Thymus (tissue), 11 donors: ENCODE measurements at regions not wholly inside any gene's neighbourhood (a gene's known extent, or its start where the extent isn't known, plus 50 kb on each side); places are given as distances from the start of the nearest gene placed in this dataset.

Source experiments
- DNase-seq, 9 donors: peaks; one replicate each; pipeline ENCODE4 v3.0.0-alpha.2; 2013; ENCODE audit warnings: low spot score in 9 of 9, low read depth in 6 of 9, missing footprints in 1 of 9
- H3K27ac ChIP-seq, 2 donors: one replicate each; pipeline ENCODE4 v1.5.1; 2013; ENCODE audit warnings: control low read depth in 1 of 2, low read depth in 1 of 2, low read length in 1 of 2, mild to moderate bottlenecking in 1 of 2, moderate library complexity in 1 of 2
- H3K27me3 ChIP-seq, 2 donors: one replicate each; pipeline ENCODE4 v1.5.1; 2013; ENCODE audit warnings: low read length in 1 of 2; ENCODE audit not compliant: control insufficient read depth in 2 of 2, insufficient read depth in 1 of 2
- H3K36me3 ChIP-seq, 2 donors: one replicate each; pipeline ENCODE4 v1.5.1; 2013; ENCODE audit warnings: low read length in 1 of 2, mild to moderate bottlenecking in 1 of 2, moderate library complexity in 1 of 2; ENCODE audit not compliant: control insufficient read depth in 2 of 2, insufficient read depth in 2 of 2
- H3K4me1 ChIP-seq, 2 donors: one replicate each; pipeline ENCODE4 v1.5.1; 2013; ENCODE audit warnings: low read length in 2 of 2; ENCODE audit not compliant: control insufficient read depth in 2 of 2, insufficient read depth in 2 of 2
- H3K4me3 ChIP-seq, 2 donors: one replicate each; pipeline ENCODE4 v1.5.1; 2013; ENCODE audit warnings: low read length in 2 of 2, control low read depth in 1 of 2, mild to moderate bottlenecking in 1 of 2
- H3K9me3 ChIP-seq, 2 donors: one replicate each; pipeline ENCODE4 v1.5.1; 2013; ENCODE audit warnings: low read length in 1 of 2, mild to moderate bottlenecking in 1 of 2; ENCODE audit not compliant: control insufficient read depth in 2 of 2, insufficient read depth in 1 of 2
- WGBS: extraction: QIAGEN DNeasy Blood & Tissue Kit; methylation state at CpG from one replicate; pipeline ENCODE4 v1.1.7; 2013; 5-methylcytosine and 5-hydroxymethylcytosine counted together
- donor health status: healthy.

DNA sequence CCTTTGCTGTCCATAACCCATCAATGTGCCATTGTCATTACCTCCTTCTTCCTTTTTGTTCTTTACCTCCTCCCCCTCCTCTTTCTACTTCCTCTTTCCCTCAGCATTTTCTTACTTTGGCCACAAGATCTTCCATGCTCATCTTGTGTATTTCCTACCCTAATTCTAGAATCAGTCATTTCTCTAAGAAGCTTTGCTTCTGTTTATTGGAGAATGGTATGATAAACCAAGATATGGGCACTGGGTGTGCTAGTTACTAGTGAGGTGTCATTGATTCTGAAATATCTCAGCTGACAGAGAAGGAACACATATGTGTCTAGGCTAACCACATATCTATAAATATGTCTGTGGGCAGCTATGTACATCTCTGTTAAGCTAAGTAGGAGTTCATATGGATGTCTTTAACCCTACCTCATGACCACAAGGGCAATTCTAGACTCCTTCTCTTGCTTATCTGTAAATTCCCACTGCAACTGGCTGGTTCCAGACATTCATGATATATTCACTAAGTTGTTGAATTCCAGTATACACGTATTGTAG is 2051.3 kb upstream of the CDH9 start:
- no peak for DNase-seq
- H3K27me3 ChIP-seq, result no peaks in the 10 kb centered on the region
- no peak overlapping the region for H3K4me3 ChIP-seq
- no peaks in the 10 kb centered on the region for H3K4me1 ChIP-seq
- H3K27ac ChIP-seq, result no peak overlapping the region
- 61% methylated on average over 1 of the region's 1 CpG for WGBS
- H3K36me3 ChIP-seq, result no peaks in the 10 kb centered on the region
- no peaks in the 10 kb centered on the region for H3K9me3 ChIP-seq

DNA sequence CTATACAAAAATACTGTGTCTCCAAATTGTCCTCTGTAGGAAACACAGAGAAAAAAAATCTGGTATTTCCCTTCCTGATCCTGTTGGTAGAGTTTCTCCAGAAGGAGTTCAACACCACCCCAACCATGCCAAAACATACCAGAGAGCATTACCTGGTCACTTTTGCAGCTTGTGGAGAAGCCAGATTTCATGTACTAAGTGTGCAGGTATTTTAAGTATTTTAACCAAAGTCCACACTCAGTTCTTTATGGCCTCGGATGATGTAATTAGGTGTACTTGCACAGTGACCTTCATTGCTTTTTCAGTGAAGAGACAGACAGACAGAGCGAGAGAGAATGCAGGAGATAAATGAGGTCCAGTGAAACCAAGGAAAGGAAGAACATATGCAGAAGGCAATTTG is 2046.8 kb upstream of the CDH9 start:
- WGBS, result 92% methylated on average over 2 of the region's 2 CpGs
- no peaks in the 10 kb centered on the region for H3K4me1 ChIP-seq
- DNase-seq, result no peak
- H3K4me3 ChIP-seq, result no peak overlapping the region
- no peaks in the 10 kb centered on the region for H3K27me3 ChIP-seq
- H3K36me3 ChIP-seq, result no peaks in the 10 kb centered on the region
- no peak overlapping the region for H3K27ac ChIP-seq
- H3K9me3 ChIP-seq, result no peaks in the 10 kb centered on the region

DNA sequence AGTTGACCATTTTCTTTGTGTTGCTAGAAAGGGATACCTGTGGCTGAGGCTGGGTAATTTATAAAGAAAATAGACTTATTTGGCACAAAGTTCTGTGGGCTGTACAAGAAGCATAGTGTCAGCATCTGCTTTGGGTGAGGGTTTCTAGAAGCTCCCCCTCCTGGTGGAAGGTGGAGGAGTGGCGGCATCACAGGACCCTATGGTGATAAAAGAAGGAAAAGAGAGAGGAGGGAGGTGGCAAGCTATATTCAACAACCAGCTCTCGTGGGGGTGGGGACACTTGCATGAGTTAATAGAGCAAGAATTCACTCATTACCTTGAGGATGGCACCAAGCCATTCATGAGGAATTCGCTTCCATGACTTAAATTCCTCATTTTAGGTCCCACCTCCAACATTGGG is 2041.4 kb upstream of the CDH9 start:
- no peak overlapping the region for H3K4me3 ChIP-seq
- 70% methylated on average over 3 of the region's 3 CpGs for WGBS
- peaks cover 0 to 3% of the 10 kb centered on the region in 2 donors for H3K9me3 ChIP-seq
- H3K27me3 ChIP-seq, result no peaks in the 10 kb centered on the region
- H3K27ac ChIP-seq, result no peak overlapping the region
- H3K36me3 ChIP-seq, result no peaks in the 10 kb centered on the region
- H3K4me1 ChIP-seq, result no peaks in the 10 kb centered on the region
- no peak for DNase-seq

DNA sequence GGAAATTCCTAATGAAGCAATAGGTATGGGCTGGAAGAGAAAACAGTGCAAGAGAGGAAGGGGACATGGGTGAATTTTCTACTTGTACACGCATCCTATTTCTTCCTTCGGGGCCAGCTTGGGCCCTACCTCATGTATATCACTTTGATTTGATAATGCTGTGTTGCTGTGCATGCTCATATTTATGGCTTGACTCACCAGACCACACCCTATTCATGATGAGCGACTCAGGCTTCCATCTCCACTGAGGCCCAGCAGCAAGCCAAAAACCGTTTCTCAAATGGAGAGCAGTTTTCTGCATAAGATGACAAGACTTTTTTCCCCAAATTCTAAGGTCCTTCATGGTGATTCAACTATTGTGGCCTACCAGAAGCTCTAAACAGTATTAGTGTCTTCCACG is 2039.1 kb upstream of the CDH9 start:
- Histone ChIP-seq H3K27ac (no peak overlapping the region), H3K27me3 (no peaks in the 10 kb centered on the region), H3K4me1 (no peaks in the 10 kb centered on the region), H3K36me3 (no peaks in the 10 kb centered on the region), H3K4me3 (no peak overlapping the region), H3K9me3 (peaks cover 3% of the 10 kb centered on the region in 2 donors)
- WGBS, result 43% methylated on average over 5 of the region's 5 CpGs
- no peak for DNase-seq

DNA sequence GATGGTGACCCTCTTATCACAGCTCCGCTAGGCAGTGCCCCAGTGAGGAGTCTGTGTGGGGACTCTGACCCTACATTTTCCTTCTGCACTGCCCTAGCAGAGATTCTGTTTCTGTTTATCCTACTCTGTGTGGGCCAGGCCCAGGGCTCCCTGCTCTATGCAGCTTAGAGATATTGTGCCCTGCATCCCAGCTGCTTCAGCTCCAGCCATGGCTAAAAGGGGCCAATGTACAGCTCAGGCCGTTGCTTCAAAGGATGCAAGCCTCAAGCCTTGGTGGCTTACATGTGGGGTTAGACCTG is 2030.7 kb upstream of the CDH9 start:
- Histone ChIP-seq H3K9me3 (peaks cover 0 to 6% of the 10 kb centered on the region in 2 donors), H3K27me3 (no peaks in the 10 kb centered on the region), H3K4me1 (no peaks in the 10 kb centered on the region), H3K36me3 (no peaks in the 10 kb centered on the region), H3K27ac (no peak overlapping the region), H3K4me3 (no peak overlapping the region)
- DNase-seq, result no peak
- WGBS, result 75% methylated on average over 2 of the region's 2 CpGs

DNA sequence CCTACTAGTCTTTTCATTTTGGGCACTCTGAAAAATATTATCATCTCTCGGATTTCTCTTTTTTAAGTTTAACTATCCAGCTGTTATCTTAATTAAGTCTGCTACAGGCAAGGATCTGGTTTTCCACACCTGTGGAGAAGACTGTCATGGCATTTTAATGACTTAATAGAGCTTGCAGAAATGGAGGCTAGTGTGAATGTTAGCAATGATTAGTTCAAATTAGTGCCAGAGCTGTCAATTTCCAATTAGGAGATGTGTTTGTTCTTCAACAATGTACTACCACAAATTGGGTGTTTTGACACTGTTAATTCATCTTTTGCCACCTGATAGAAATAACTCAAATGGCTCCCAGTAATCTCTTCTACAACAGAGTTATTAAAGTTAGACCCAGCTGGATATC is 2023.0 kb upstream of the CDH9 start:
- Histone ChIP-seq H3K9me3 (no peaks in the 10 kb centered on the region), H3K4me1 (no peaks in the 10 kb centered on the region), H3K27ac (no peak overlapping the region), H3K27me3 (no peaks in the 10 kb centered on the region), H3K4me3 (no peak overlapping the region), H3K36me3 (no peaks in the 10 kb centered on the region)
- WGBS, result 85% methylated on average over 1 of the region's 1 CpG
- no peak for DNase-seq

DNA sequence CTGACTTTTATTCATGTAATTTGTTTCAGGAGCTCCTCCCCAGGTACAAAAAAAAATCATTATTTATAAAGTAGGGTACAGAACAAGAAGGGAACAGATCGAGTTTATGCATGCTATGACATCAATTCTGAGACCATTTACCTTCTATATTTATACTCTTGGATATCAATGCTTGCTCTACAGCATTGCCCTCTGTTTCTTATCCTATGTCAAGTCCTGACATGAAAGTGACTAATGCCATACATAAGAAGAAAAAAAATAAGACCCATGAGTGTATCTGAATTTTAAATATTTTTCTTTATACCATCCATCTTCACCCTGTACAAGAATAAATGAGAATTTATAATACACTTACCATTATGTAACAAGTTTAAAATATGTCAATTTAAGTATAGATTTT is 2016.3 kb upstream of the CDH9 start:
- H3K27me3 ChIP-seq, result no peaks in the 10 kb centered on the region
- 64% methylated on average over 1 of the region's 1 CpG for WGBS
- no peak overlapping the region for H3K4me3 ChIP-seq
- no peak overlapping the region for H3K27ac ChIP-seq
- no peaks in the 10 kb centered on the region for H3K9me3 ChIP-seq
- no peaks in the 10 kb centered on the region for H3K4me1 ChIP-seq
- H3K36me3 ChIP-seq, result no peaks in the 10 kb centered on the region
- no peak for DNase-seq

DNA sequence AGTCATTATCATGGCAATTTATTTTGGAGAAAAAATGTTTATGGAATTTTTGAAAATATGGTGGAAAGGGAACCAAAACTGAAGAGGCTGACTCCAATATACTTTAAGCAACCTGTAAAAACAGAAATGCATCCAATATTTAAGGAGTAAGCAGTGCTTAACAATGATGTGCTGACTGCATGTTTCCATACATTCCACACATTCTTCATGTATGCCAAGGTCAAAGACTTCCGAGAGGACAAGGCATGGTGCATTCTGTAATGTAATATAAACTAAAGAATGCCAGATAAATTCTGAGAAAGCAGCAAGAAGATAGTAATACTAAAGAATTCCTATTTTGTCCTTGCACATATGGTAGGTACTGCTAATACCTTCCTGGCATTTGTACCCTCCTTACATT is 2015.9 kb upstream of the CDH9 start:
- no peak overlapping the region for H3K27ac ChIP-seq
- H3K4me1 ChIP-seq, result no peaks in the 10 kb centered on the region
- H3K36me3 ChIP-seq, result no peaks in the 10 kb centered on the region
- WGBS, result 0% methylated on average over 1 of the region's 1 CpG
- no peak for DNase-seq
- no peaks in the 10 kb centered on the region for H3K9me3 ChIP-seq
- no peaks in the 10 kb centered on the region for H3K27me3 ChIP-seq
- H3K4me3 ChIP-seq, result no peak overlapping the region

DNA sequence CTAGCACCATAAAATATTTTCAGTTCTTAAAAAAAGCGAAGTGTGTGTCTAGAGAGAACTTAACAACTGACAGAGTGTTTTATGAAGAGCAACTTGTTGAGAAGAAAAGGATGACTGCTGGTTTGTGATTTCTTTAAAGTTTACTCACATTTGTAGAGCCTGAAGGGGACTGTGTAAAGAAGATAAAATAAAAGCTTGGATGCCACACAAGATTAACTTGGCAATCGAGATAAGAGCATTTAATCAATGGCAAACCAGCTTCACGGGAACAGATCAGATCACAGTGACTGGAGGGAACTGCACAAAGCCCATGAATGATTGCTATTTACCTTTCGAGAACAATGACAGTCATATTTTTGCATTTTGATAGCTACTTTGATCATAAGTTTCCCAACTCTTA is 2013.1 kb upstream of the CDH9 start:
- no peaks in the 10 kb centered on the region for H3K9me3 ChIP-seq
- H3K4me3 ChIP-seq, result no peak overlapping the region
- no peaks in the 10 kb centered on the region for H3K36me3 ChIP-seq
- H3K27me3 ChIP-seq, result no peaks in the 10 kb centered on the region
- H3K4me1 ChIP-seq, result no peaks in the 10 kb centered on the region
- H3K27ac ChIP-seq, result no peak overlapping the region
- no peak for DNase-seq
- 83% methylated on average over 4 of the region's 4 CpGs for WGBS

DNA sequence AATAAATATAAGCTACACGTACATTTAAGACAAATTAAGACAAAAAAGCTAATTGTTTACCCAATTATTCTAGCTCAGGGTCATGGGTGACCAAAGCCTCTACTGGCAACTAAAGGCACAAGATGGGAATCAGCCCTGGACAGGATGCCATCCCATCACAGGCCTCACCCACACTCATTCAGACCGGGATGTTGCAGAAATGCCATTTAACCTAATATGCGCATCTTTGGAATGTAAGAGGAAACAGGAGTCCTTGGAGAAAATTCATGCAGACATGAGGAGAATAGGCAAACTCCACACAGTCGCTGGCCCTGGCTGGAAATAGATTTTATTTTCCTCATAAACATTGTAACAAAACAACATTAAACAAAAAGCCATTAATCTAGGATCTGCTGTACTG is 2003.8 kb upstream of the CDH9 start:
- Histone ChIP-seq H3K36me3 (no peaks in the 10 kb centered on the region), H3K27me3 (no peaks in the 10 kb centered on the region), H3K9me3 (no peaks in the 10 kb centered on the region), H3K27ac (no peak overlapping the region), H3K4me3 (no peak overlapping the region), H3K4me1 (no peaks in the 10 kb centered on the region)
- WGBS, result 44% methylated on average over 4 of the region's 4 CpGs
- no peak for DNase-seq
